B cell (primary cell): ENCODE measurements at regions not wholly inside any gene's neighbourhood (a gene's known extent, or its start where the extent isn't known, plus 50 kb on each side); places are given as distances from the start of the nearest gene placed in this dataset.

Experiments
- CTCF ChIP-seq: fragments of 200-600 bp; IDR thresholded peaks from one replicate; pipeline ENCODE4 v1.8.0; 2022; ENCODE audit warnings: antibody characterized with exemption, mild to moderate bottlenecking
- EZH2 ChIP-seq: IDR thresholded peaks from 2 replicates; pipeline ENCODE4 v1.6.1; 2012; ENCODE audit warnings: borderline replicate concordance, low read depth, mild to moderate bottlenecking, moderate library complexity, low read length; ENCODE audit not compliant: insufficient read depth, poor library complexity, severe bottlenecking

- TF ChIP-seq CTCF = no peak
- TF ChIP-seq EZH2 = no peak
Measured at GRCh38 chr18:78571063-78571785, 408.4 kb upstream of the SALL3 start.
